ENCODE measurements at regions not wholly inside any gene's neighbourhood (a gene's known extent, or its start where the extent isn't known, plus 50 kb on each side); places are given as distances from the start of the nearest gene placed in this dataset.

GRCh38 chr4:138685316-138685715, 330.3 kb upstream of the NOCT start:
- H3K36me3 ChIP-seq (ENCODE audit: control insufficient read depth in 2 of 2, extremely low read depth in 1 of 2, insufficient read depth in 2 of 2, low read length in 2 of 2), result no peaks in the 10 kb centered on the region
- no peaks in the 10 kb centered on the region for H3K9me1 ChIP-seq (replicated peaks; ENCODE audit: control insufficient read depth, extremely low read depth, insufficient read depth, low read length)
- dilution Hi-C loops (cut with MboI; ENCODE audit: extremely low pct_ligation_motif_present, low sequenced_read_pairs) (no loop called here), intact Hi-C loops (cut with micrococcal nuclease) (no loop called here)
- BruUV-seq (replicated peaks), result no TSS peak
- H3K27ac ChIP-seq (ENCODE audit: insufficient read depth, low read depth, low read length), result no peak overlapping the region
- H4K20me1 ChIP-seq (replicated peaks; ENCODE audit: control insufficient read depth, extremely low read depth, insufficient read depth, low read length), result no peaks in the 10 kb centered on the region
- no peak overlapping the region for H3K4me3 ChIP-seq (replicated peaks in 1 of 3; ENCODE audit: insufficient read depth in 1 of 3, low read depth in 1 of 3, low read length in 3 of 3)
- DNase-seq (ENCODE audit: low read depth, low spot score), result no peak
- peaks cover 23 to 39% of the 10 kb centered on the region in 2 experiments for H3K27me3 ChIP-seq (ENCODE audit: control insufficient read depth in 2 of 2, insufficient read depth in 2 of 2, low read length in 2 of 2)
- ChIA-PET CTCF (interaction anchor here (1.1 kb wide), 1 partner anchor 864 kb away, joined by 3 read pairs; no protein-coding TSS in a partner anchor), POLR2A (no interaction called here)
- H3K4me2 ChIP-seq (ENCODE audit: insufficient read depth, low read length), result no peak overlapping the region
- no peaks in the 10 kb centered on the region for H3K9me3 ChIP-seq (replicated peaks; ENCODE audit: control insufficient read depth, insufficient read depth, low read length)
- no peak overlapping the region for H3K9ac ChIP-seq (replicated peaks; ENCODE audit: extremely low read depth, insufficient read depth, low read length)
- no peaks in the 10 kb centered on the region for H3K4me1 ChIP-seq (ENCODE audit: control insufficient read depth, extremely low read depth, insufficient read depth, low read length)
- no peak for FAIRE-seq
- H2AFZ ChIP-seq (ENCODE audit: low read depth, low read length), result no peak overlapping the region
- TF ChIP-seq MAX (IDR thresholded peaks at IDR 0.05; ENCODE audit: insufficient read depth, insufficient read length), result no peak
- no peak for TF ChIP-seq CTCF (IDR thresholded peaks at IDR 0.05; ENCODE audit: extremely low read depth in 1 of 2, insufficient read depth in 1 of 2, low read depth in 1 of 2, low read length in 2 of 2)
- no peak for TF ChIP-seq POLR2A (IDR thresholded peaks at IDR 0.05; ENCODE audit: low read depth, low read length)
- TF ChIP-seq MYC (IDR thresholded peaks at IDR 0.05; ENCODE audit: low read depth, low read length), result no peak
- no peak for TF ChIP-seq GATA2 (IDR thresholded peaks at IDR 0.05; ENCODE audit: insufficient read depth, insufficient read length, low read depth, low read length)
- TF ChIP-seq FOS (IDR thresholded peaks at IDR 0.05; ENCODE audit: borderline replicate concordance, insufficient read depth, low read length), result no peak
- TF ChIP-seq JUN (IDR thresholded peaks at IDR 0.05; ENCODE audit: borderline replicate concordance, insufficient read depth, insufficient read length, low read depth), result no peak
- no peaks in the 10 kb centered on the region for H3K79me2 ChIP-seq (ENCODE audit: control insufficient read depth, insufficient read depth, low read length)
